Nephron (organoid): ENCODE measurements at regions not wholly inside any gene's neighbourhood (a gene's known extent, or its start where the extent isn't known, plus 50 kb on each side); places are given as distances from the start of the nearest gene placed in this dataset.

ENCODE experiments used
- H3K27ac Mint-ChIP-seq, 3 experiments: 2 replicates each; pipeline ENCODE4 v1.8.0; 2020; ENCODE audit warnings: mixed read lengths in 3 of 3, mild to moderate bottlenecking in 2 of 3, moderate library complexity in 1 of 3
- H3K27me3 Mint-ChIP-seq: 2 replicates; pipeline ENCODE4 v1.8.0; 2021; ENCODE audit warnings: low read depth, mild to moderate bottlenecking, moderate library complexity, mixed read lengths
- H3K36me3 Mint-ChIP-seq: 2 replicates; pipeline ENCODE4 v1.8.0; 2020; ENCODE audit warnings: low read depth, mixed read lengths
- H3K4me1 Mint-ChIP-seq: 2 replicates; pipeline ENCODE4 v1.8.0; 2020; ENCODE audit warnings: mixed read lengths
- H3K4me3 Mint-ChIP-seq, 3 experiments: 2 replicates each; pipeline ENCODE4 v1.8.0; 2020; ENCODE audit warnings: mild to moderate bottlenecking in 3 of 3, mixed read lengths in 3 of 3, moderate library complexity in 2 of 3
- H3K9me3 Mint-ChIP-seq: 2 replicates; pipeline ENCODE4 v1.8.0; 2020; ENCODE audit warnings: mixed read lengths
- CTCF ChIP-seq, 3 experiments: fragments of 200-600 bp; sonication (generic); IDR thresholded peaks; one replicate each; pipeline ENCODE4 v1.5.0; 2021; ENCODE audit warnings: antibody characterized with exemption in 3 of 3; ENCODE audit not compliant: unreplicated experiment in 3 of 3

GRCh38 chr11:111062420-111062819 is 183.1 kb upstream of the POU2AF2 start:
- Mint-ChIP-seq H3K27ac (no peak overlapping the region), H3K4me1 (no peaks in the 10 kb centered on the region), H3K4me3 (no peak overlapping the region), H3K9me3 (peaks cover 13% of the 10 kb centered on the region), H3K27me3 (no peaks in the 10 kb centered on the region), H3K36me3 (no peaks in the 10 kb centered on the region)
- no peak for TF ChIP-seq CTCF (IDR thresholded peaks at IDR 0.05; ENCODE audit: unreplicated experiment in 3 of 3)

DNA sequence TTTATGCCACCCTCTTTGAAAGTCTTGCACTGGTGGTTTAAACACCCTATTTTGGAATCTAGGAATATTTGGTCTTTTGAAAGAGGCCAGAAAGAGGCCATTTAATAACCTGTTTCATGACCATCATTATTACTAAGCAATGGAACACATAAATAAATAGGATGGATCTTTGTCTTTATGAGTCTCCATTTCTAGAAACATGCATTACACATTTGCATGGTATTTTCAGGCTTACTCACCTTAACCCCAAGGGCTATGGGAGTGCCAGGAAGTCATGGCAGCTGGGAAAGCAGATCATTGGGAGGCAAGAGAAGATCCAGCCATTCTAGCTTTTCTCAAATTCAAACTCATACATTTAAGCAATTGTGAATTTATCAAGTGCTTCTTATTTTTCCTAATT is 185.8 kb upstream of the POU2AF2 start:
- no peak overlapping the region for H3K4me3 Mint-ChIP-seq
- H3K9me3 Mint-ChIP-seq, result peaks cover 14% of the 10 kb centered on the region
- no peaks in the 10 kb centered on the region for H3K4me1 Mint-ChIP-seq
- TF ChIP-seq CTCF (IDR thresholded peaks at IDR 0.05; ENCODE audit: unreplicated experiment in 3 of 3), result no peak
- no peak overlapping the region for H3K27ac Mint-ChIP-seq
- no peaks in the 10 kb centered on the region for H3K36me3 Mint-ChIP-seq
- H3K27me3 Mint-ChIP-seq, result no peaks in the 10 kb centered on the region

- H3K27me3 Mint-ChIP-seq, result peaks cover 4% of the 10 kb centered on the region
- no peak overlapping the region for H3K4me3 Mint-ChIP-seq
- peaks cover 7% of the 10 kb centered on the region for H3K4me1 Mint-ChIP-seq
- H3K36me3 Mint-ChIP-seq, result no peaks in the 10 kb centered on the region
- peaks cover 3% of the 10 kb centered on the region for H3K9me3 Mint-ChIP-seq
- H3K27ac Mint-ChIP-seq, result no peak overlapping the region
- TF ChIP-seq CTCF (IDR thresholded peaks at IDR 0.05; ENCODE audit: unreplicated experiment in 3 of 3), result no peak
These were observed 196.4 kb upstream of the POU2AF2 start for GRCh38 chr11:111049131-111049530.

GRCh38 chr11:111047374-111047773 is 198.2 kb upstream of the POU2AF2 start:
- no peaks in the 10 kb centered on the region for H3K36me3 Mint-ChIP-seq
- TF ChIP-seq CTCF (IDR thresholded peaks at IDR 0.05; ENCODE audit: unreplicated experiment in 3 of 3), result no peak
- H3K27me3 Mint-ChIP-seq, result peaks cover 4% of the 10 kb centered on the region
- peaks cover 7% of the 10 kb centered on the region for H3K4me1 Mint-ChIP-seq
- H3K9me3 Mint-ChIP-seq, result peaks cover 3% of the 10 kb centered on the region
- no peak overlapping the region for H3K4me3 Mint-ChIP-seq
- H3K27ac Mint-ChIP-seq, result peak overlapping the region in 1 of 3 experiments; percentile 15

DNA sequence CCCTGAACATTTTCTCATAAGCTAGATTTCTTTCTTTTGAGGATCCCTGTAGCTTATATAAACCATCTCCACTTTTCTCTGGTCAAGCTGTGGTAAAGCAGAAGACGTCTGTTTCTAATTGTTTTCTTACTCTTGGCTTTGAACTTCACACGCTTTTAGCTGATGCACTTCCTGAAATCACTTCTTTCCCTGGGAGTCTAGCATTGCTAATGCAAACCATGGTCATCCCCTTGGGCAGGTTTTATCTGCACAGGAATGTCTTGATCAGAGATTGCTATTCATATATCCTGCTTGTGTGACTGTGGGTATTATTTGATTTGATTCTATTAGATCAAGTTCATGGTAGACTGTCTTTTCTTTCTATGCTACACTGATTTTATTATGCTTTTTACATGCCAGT is 199.2 kb upstream of the POU2AF2 start:
- Mint-ChIP-seq H3K27ac (peak overlapping the region in 1 of 3 experiments; percentile 12), H3K36me3 (no peaks in the 10 kb centered on the region), H3K4me1 (peaks cover 7% of the 10 kb centered on the region), H3K4me3 (no peak overlapping the region), H3K9me3 (peaks cover 3% of the 10 kb centered on the region), H3K27me3 (peaks cover 4% of the 10 kb centered on the region)
- no peak for TF ChIP-seq CTCF (IDR thresholded peaks at IDR 0.05; ENCODE audit: unreplicated experiment in 3 of 3)

- Mint-ChIP-seq H3K27ac (no peak overlapping the region), H3K36me3 (no peaks in the 10 kb centered on the region), H3K27me3 (peaks cover 4% of the 10 kb centered on the region), H3K4me1 (peaks cover 7% of the 10 kb centered on the region), H3K9me3 (peaks cover 3% of the 10 kb centered on the region), H3K4me3 (no peak overlapping the region)
- no peak for TF ChIP-seq CTCF (IDR thresholded peaks at IDR 0.05; ENCODE audit: unreplicated experiment in 3 of 3)
These were observed 199.7 kb upstream of the POU2AF2 start for GRCh38 chr11:111045874-111046273.
